ENCODE measurements at regions not wholly inside any gene's neighbourhood (a gene's known extent, or its start where the extent isn't known, plus 50 kb on each side); places are given as distances from the start of the nearest gene placed in this dataset.

DNA sequence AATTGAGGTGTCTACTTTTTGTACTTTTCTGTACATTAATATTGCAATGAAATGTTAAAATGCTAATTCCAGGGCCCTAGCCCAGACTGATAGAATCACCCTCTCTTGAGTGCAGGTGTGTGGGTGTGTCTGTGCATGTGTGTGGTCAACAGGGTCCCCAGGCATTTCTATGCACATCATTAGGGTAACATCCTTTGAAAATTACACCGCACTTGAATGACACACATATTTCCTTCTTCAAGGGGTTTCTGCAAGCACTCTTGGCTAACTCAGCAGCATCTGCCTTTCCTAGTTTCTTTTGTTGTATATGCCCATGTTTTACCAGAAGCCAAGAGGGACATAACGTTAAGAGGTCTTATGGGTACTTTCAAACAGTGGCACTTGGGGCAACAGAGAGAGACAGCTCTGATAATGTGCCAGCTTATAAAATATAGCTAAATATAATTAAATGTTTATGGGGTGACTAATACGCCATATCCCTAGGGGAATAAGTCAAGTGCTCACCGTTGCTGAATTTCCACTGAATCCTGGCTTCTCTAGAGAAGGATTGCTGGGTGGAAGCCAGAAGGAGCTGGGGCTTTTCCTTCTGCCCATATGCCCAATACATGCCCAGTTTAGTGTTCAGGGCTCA lies 54.5 kb upstream of the LRIG1 start:
- no peak for TF ChIP-seq POLR2A (IDR thresholded peaks at IDR 0.05)
- TF ChIP-seq, protein P1, sequence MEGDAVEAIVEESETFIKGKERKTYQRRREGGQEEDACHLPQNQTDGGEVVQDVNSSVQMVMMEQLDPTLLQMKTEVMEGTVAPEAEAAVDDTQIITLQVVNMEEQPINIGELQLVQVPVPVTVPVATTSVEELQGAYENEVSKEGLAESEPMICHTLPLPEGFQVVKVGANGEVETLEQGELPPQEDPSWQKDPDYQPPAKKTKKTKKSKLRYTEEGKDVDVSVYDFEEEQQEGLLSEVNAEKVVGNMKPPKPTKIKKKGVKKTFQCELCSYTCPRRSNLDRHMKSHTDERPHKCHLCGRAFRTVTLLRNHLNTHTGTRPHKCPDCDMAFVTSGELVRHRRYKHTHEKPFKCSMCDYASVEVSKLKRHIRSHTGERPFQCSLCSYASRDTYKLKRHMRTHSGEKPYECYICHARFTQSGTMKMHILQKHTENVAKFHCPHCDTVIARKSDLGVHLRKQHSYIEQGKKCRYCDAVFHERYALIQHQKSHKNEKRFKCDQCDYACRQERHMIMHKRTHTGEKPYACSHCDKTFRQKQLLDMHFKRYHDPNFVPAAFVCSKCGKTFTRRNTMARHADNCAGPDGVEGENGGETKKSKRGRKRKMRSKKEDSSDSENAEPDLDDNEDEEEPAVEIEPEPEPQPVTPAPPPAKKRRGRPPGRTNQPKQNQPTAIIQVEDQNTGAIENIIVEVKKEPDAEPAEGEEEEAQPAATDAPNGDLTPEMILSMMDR (IDR thresholded peaks at IDR 0.05): no peak
